CD4-positive, alpha-beta T cell treated with Interleukin-6 for 4 hours (primary cell): ENCODE measurements at regions not wholly inside any gene's neighbourhood (a gene's known extent, or its start where the extent isn't known, plus 50 kb on each side); places are given as distances from the start of the nearest gene placed in this dataset.

Source experiments
- DNase-seq: peaks from one replicate; pipeline ENCODE4 v3.0.0-alpha.2; 2020; ENCODE audit warnings: mixed read lengths

DNA sequence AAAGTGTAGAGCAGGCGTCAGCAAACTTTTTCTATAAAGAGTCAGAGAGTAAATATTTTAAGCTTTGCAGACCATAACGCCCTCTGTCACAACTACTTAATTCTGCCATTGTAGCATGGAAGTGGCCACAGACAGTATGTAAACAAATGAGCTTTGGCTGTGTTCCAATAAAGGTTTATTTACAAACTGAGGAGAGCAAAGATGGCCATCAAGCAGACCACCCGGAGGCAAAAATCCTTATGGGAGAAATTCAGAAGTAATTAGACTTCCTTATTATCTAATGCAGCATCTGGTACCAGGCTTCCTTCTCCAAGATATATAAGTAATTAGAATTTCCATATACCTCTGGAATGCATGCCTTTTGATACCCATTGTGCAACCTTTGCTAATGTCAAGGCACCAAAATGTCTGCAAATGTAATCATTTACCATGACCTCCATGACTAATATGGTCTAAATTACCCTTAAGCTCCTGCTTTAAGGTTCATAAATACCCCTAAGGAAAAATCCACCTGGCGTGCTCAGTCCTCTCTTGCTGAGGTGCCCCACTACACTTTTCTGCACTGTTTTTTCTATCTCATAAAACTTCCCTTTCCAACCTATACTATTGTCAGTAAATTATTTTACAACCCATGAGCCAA is 377.8 kb downstream of the MATN1 start:
- no peak for DNase-seq

DNA sequence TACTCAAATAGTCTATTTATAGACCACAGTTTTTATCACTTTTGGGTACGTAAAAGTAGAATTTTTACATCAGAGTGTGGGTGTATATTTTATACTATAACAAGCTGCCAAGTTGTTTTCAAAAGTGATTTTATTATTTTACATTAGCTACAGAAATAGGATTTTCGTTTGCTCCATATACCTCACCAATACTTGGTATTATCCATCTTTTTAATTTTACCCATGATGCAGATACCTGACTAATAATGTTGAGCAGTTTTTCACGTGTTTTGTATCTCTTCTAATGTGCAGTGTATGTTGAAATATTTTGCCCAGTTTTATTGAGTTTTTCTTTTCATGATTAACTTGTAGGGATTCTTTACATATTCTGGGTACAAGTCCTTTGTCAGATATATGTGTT is 379.8 kb downstream of the MATN1 start:
- DNase-seq = no peak

DNA sequence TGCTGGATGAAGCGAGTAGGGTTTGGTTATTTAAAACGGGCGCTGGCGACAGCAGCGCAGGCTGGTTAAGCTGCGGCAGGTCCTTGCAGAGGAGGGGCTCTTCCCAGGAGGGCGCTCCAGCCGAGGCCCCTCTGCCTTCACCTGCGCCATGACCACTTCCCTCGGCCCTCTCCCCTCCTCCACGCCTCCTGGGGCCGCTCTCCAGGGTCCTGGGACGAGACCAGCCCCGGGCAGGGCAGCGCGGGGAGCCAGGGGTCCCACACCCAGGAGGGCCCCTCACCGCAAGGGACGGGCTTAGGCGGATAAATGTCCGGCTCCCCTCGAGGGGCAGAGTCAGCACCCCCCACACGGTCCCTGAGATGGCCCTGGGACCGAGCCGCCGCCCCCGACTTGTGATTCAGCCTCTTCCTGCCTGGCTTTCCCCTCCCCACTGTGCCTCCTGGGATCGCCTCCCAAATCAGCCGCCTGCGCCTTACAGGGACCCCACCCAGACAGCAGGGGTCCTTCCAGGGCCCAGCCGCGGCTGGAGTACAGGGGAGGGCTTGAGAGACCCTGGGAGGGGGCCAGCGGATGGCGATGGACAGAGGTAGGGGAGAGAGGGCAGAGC is 380.7 kb downstream of the MATN1 start:
- no peak for DNase-seq

DNA sequence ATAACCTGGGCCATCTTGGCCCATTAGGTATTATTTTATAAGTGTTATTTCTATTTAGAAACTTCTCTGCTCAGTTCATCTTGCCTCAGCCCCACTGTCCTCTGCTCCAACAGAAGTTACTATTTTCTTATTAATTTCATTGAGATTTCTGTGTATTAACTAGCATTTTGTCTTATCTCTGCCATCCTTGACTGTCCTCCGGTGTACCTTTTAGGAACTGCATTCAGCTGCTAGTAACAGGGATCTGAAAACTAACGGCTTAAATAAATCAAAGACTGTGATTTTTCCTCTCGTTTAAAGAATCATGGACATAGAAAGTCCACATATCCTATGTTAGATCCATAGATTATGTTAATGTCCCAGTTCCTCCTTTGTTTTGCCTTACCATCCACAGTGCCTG is 382.5 kb downstream of the MATN1 start:
- DNase-seq = no peak

DNA sequence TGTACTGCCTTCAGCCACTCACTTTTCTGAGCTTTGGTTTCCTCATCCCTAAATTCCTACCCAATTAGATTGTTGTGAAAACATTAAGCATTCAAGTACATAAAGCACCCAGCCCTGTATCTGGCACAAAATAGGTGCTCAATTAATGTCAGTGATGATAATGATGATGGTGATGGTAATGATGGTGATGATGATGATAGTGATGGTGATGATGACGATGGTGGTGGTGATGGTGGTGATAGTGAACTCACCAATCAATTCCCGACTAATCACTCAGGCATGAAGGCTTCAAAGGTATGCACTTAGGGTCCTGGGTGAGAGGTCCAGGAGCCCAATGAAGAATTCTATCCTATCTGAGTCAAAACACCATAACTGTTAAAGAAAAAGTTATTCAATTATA is 383.5 kb downstream of the MATN1 start:
- no peak for DNase-seq

DNA sequence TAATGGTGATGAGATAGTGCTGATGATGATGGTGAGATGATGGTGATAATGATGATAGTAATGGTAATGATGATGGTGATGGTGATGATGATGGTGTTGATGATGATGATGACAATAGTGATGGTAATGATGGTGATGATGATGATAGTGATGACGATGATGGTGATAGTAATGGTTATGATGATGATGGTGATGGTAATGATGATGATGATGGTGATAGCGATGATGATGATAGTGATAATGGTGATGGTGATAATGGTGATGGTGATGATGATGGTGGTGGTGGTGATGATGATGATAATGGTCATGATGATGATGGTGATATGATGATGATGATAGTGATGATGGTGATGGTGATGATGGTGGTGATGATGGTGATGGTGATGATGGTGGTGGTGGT is 384.6 kb downstream of the MATN1 start:
- DNase-seq = no peak

DNA sequence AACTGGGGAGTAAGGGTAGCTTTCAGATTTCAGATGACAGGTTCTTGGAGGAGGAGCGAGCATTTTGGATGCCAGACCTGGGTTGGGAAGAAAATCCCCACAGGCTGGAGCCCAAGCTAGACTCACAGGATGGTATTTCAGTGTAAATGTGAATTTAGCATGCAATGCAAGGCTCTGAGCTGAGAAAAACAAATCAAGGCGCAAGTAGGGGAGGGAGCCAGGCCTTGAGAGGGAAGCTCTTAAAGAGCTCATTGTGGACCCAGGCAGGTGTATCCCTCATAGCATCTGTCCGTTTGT is 386.1 kb downstream of the MATN1 start:
- DNase-seq = no peak

DNA sequence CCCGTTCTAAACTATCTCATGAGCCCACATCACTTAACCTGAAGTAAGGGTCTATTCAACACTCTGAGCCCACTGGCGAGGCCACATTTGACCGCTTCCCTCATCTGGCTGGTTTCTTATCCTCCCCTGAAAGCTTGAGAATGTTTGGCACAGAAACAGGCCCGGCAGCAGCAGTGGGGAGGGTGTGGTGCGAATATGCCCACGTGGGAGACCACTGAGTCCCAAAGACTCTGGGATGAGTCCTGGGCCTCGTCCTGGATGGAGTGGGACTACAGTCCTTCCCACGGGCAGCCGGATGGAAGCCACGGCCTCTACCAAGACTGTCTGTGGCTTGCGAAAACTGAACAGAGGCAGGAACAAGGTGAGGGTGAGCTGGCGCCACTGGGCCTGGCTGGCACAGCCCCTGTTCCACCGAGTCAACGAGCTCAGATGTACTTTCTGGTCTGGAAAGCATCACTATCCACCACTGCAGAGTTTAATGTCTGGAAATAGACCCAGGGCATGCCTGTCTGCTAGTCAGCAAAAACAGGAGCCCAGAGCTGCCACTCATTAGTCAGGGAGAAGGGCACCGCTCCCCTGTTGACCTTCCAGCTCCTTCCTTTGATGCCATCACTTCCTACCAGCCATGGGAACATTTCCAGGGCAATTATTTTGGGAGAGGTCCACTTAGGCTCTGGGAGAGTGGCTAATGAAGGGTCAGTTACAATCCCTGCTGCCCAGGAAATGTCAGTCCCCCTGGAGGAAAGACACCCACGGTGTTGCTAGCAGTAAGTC is 386.6 kb downstream of the MATN1 start:
- no peak for DNase-seq

DNA sequence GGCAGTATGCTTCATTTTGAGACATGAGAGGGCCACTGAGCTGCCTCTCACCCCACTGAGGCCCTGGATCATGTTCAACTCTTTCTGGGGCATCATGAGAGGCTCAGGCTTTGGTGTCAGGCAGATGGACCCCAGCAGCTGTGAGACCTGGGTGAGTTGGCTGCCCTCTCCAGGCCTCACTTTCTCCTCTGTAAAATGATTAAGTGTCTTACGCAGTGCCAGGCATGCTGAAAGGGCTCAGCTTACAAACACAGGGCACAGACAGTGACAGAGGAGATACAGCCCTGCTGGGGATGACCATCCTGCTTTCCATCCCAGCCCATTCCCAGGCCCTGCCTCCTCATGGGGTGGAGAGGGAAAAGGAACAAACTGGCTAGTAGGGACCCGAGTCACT is 387.4 kb downstream of the MATN1 start:
- no peak for DNase-seq

DNA sequence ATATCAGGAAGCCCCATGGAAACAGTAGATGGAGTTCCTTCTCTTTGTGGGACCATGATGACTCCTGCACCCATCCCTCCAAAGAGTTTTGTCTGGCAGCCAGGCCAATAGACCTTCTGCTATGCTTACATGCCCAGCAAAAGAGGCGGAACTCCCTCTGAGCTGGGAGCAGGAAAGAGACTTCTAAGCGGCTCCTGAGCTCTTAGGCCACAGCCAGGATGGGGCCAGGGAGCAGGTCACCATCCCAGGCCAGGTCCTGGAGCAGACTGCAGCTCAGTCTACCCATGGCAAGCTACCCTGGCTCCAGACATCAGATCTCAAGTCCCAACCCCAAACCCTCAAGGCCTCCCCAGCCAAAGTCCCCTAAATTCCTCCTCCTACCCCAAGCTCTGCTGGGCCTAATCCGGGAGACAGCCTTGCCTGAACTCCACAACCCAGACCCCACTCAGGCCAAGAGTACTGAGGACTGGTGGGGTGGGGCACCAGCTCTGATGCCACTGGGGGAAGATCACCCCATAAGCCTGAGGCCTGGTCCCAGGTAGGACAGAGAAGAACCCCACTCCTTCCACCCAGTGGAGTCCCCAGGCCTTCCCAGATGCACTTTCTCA is 387.9 kb downstream of the MATN1 start:
- DNase-seq = no peak

DNA sequence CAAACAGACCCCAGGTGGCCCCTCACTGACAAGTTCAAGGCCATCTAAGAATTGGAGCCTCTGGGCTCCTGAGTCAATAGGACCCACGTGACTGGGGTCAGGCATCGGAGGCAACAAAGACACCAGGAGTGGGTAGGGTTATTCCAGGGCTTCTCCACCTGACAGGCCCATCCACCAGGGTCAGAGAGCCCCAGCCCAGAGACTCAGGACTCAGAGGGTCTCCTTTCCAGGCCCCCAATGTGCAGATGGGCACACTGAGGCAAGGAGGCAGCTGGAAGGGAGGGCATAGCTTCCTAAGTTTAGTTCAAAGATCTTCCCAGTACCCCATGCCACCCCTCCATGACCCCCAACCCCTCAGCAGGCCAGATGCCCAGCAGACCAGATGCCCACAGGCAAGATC is 388.6 kb downstream of the MATN1 start:
- DNase-seq = no peak

DNA sequence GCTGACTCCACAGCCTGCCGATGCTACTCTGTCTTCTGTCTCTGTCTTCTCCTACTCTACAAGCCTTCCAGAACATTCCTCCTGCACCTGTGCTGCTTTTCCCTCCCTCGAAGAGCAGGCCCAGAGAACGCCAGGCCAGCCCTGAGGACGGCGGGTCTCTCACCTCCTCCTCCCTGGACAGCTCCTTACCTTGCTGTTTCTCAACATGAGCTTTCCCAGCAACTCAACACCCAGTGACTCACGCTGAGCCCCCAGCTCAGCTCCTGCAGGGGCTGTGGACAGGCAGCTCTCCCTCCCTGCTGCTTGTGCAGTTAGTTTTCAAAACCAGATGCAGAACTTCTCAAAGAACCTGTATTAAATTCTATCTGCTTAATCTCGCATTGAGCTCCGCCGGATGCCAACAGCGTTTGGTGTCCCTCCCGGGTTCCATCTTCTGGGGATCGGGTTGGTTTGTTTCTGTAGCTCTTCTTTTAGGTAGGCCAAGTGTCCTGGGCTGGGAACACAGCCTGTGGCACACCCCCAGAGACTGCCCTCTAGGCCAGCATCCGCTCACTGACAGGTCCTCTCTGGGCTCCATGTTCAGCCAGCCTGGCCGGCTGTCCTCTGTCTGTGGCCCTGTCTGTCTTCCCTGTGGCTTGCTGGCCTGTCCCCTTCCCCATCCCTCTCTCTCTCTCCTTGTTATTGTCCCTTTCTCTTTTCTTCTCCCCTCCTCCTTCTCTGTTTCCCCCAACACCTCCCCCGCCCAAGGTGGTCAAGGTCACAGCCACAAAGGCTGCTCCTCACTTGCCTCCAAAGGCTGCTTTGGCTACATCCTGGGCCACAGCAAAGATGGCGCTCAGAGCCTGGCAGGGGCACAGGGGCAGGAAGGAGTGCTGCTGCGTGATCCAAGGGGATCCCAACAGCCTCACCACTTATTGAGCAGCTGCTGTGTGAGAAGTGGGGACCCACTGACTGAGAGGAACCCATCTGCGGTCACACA is 391.0 kb downstream of the MATN1 start:
- DNase-seq = no peak

DNA sequence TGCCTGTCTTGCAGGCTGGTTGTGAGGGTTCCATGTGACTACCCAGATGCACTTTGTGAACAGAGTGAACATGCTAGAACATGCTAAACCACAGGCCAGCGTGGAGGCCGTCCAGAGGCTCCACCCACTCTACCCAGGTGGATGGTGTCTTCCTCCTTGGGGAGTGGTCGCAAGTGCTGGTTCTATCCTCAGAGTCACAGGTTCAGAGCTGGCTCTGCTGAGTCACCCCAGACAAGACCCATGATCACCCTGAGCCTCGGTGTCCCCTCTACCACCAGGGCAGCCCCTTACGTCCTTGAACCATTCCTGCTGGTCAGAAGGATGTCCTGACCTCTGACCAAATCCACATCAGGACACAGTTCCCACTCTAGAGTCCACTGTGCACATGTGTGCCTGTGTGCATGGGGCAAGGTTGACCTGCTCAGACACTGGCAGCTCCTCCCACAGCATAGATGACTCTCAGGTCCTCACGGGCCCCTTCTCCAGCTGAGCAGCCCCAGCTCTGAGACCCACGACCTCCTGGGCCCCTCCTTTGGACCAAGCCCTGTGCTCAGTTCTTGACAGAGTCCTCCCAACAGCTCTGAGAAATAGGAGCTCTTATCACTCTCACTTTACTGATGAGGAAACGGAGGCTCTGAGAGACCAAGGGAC is 391.8 kb downstream of the MATN1 start:
- DNase-seq = no peak

DNA sequence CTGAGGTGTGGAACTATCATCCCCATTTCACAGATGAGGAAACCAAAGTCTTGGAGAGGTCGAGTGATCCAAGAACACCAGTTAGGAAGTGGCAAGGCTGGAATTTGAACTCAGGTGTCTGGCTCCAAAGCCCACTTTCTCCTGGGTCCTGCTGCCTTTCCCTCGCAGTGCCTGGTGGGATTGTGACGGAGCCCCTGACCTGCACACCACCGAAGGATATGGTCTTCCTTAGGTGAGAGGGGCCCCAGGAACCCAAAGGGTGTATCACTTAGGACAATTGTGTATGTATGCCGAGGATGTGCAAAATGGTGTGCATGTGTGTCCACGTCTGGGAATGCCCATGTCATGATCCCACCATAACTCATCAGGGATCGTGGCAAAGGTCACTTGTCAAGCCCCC is 392.7 kb downstream of the MATN1 start:
- no peak for DNase-seq

DNA sequence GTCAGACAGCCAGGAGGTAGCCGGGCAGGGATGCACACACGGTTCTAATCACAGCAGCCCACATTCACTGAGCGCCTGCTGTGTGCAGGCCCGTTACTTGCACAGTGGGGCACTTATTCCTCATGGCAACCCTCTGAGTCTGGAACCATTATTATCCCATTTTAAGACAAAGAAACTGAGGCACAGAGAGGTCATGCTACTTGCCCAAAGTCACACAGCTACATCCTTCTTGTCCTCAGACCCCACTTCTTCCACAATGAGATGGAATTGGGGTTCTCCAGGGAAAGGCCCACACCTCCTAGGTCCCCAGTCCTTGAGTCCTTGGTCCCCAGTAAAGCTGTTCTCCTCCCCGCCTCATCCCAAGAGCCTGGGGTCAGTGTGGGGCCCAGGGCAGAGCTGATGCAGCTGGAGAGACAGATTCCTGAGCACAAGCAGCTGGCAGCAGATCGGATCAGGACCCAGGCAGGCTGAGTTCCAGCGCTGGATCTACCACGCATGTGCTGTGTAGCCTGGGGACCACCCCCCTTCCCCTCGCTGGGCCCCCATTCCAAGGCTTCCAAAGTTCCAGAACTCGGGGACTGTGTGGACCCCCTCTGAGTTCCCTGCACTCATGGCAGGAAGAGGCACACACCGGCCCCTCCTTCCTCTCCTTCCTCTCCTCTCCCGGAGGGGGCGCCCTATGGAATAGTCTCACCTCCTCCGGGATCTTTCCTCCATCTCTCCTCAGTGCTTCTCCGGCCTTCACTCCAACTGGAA is 393.4 kb downstream of the MATN1 start:
- no peak for DNase-seq

DNA sequence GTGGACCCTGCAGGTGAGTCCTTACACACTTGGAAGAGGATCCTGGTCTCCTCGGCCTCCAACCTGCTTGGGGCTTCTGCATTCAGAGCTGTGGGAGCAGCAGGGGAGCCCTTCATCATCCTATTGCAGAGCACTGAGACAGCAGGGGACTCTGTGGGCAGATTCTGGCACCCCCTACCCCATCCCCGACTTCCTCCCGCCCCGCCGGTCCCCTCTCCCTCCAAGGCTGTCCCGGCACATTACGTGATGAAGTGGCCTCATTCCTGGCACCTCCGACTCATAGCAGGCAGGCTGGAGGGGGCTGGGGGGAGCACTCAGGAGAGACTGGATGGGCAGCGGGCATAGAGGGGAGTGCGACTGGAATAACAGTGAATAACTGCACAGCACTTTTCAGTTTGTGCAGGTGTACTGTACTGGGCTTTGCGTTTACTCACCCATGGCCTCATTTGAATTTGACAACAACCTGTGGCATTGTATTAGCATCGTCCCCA is 394.1 kb downstream of the MATN1 start:
- no peak for DNase-seq

DNA sequence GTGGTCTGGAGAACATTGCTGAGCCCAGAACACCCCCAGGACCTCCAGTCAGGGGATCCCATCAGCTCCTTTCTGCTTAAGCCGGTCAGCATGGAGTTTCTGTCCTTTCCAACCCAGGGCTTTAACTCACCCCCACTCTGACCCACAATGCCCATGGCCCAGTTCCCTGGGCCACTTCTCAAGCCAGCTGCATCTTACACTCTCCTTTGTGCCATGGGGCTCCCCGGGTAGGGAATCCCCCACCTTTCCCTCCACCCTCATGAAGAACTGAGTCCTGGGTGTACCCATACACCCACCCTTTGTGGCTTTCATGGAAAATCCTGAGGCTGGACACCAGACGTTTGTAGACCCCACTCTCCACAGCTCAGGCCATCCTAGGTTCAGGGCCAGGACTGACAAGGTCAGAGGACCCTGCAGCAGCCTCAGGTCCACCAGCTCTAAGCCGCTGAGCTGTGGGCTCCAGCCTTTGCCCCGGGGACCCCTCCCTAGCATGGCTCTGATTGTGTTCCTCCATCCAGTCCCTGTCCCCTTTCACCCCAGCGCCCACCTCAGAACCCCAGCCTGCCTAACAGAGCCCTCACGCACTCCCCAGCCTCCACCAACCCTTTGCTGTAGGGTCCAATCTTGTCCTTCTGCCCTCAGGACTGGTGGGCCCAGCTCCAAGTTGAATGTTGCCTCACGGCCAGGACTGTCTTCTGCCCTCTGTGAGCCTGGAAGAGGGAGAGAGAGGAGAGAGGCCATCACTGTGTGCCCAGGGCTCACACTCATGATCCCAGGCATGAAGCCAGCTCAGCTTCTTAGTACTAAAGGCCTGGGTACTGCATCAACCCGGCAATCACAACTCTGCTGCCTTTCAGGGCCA is 394.8 kb downstream of the MATN1 start:
- no peak for DNase-seq

DNA sequence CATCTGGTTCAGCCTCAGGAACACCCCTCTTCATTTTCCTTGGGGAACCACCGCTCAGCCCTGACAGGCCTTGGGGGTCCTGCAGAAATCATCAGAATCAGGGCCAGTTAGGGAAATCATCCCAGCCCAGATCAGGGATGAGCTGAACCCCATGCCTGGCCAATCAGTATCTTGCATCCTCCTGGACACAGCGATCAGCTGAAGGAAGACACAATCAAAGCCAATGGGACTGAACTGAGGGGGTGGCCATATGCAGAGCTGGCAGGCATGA is 395.4 kb downstream of the MATN1 start:
- DNase-seq = no peak

DNA sequence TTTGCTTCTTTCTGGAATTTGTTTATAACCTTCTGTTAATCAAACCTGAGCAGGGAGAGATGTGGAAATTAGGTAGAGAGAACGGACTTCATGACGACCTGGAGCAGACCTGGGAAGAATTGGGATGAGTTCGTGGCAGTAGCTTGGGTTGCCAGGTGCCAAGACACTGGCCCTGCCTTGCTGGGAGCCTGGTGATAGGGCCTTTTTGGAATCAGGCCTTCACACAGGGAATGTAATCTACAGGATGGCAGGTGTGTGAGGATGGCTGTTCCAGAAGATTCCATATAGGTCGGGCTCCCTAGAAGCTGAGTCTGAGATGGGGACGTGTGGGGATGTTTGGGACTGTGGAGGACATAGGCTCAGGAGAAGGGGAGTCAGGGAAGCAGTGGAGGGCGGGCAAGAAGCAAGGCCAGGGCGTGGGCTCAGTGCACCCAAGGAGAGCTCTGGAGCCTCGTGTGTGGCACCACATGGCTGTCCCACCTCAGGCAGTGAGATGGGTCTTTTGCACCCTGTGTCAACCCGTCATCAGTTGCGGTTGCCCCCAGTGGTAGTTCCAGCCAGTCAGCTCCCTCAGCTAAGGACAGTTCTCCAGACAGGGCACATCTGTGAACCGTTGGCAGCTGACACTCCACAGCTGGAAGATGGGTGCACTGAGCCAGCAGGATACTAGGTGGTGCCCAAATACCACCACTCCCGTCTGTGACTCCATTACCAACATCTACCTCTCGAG is 395.9 kb downstream of the MATN1 start:
- DNase-seq = no peak

DNA sequence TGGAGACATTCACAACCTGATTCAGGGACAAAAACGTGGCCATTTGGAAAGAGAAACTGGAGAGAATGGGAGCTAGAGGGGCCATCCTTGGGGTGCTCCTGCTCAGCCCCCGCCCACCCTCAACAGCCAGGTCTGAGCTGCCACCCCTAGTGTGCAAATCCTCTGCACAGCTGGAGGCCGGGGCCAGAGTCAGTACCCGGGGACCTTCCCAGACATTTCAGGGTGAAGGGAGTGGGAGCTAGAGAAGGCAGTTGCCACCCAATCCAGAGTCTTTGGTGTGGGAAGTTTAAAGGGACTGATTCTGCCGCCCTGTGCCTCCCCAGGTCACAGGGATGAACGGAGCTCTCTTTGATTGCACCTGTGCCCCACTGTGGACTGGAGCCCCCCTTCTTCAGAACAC is 397.4 kb downstream of the MATN1 start:
- DNase-seq = no peak
